Mammary epithelial cell (primary cell): ENCODE measurements at regions not wholly inside any gene's neighbourhood (a gene's known extent, or its start where the extent isn't known, plus 50 kb on each side); places are given as distances from the start of the nearest gene placed in this dataset.

Source experiments
- CTCF ChIP-seq, 2 donors: IDR thresholded peaks in 1 of 2; conservative IDR thresholded peaks in 1 of 2; 2 replicates each; pipeline ENCODE4 v1.5.1; 2011 to 2012; ENCODE audit warnings: inconsistent platforms in 2 of 2, low read length in 2 of 2, mild to moderate bottlenecking in 2 of 2, control low read depth in 1 of 2, low read depth in 1 of 2; ENCODE audit not compliant: insufficient read depth in 1 of 2; ENCODE audit errors: extremely low read depth in 1 of 2
- EZH2 ChIP-seq: IDR thresholded peaks from 2 replicates; pipeline ENCODE4 v1.6.1; 2012; ENCODE audit warnings: low read length, inconsistent platforms, borderline replicate concordance

- TF ChIP-seq CTCF (conservative IDR thresholded peaks at IDR 0.05 in 1 of 2, IDR thresholded peaks at IDR 0.05 in 1 of 2; ENCODE audit: extremely low read depth in 1 of 2, insufficient read depth in 1 of 2, low read depth in 1 of 2, low read length in 2 of 2): no peak
- TF ChIP-seq EZH2: no peak
These were observed 132.4 kb upstream of the GSE1 start for GRCh38 chr16:85480727-85481101.
